H1 (cell line): ENCODE measurements at regions not wholly inside any gene's neighbourhood (a gene's known extent, or its start where the extent isn't known, plus 50 kb on each side); places are given as distances from the start of the nearest gene placed in this dataset.

Experiments used
- CTCF ChIA-PET: fragments of 300-600 bp; sonication (Branson Sonifier 250); formaldehyde crosslinking; loops from one replicate; lab custom pipeline; 2021; ENCODE audit not compliant: partially characterized antibody; lab: Charles Lee
- POLR2A ChIA-PET: fragments of 300-600 bp; sonication (Branson Sonifier 250); formaldehyde crosslinking; loops from one replicate; lab custom pipeline; 2021; ENCODE audit warnings: inconsistent platforms; ENCODE audit not compliant: partially characterized antibody; lab: Charles Lee
- DNase-seq, 2 experiments: peaks; one replicate each; pipeline versions ENCODE4 v3.0.0 to v3.0.0-alpha.2; 2010 to 2022; ENCODE audit warnings: low spot score in 2 of 2, low read depth in 1 of 2, mixed read lengths in 1 of 2
- FAIRE-seq: peaks from 2 replicates; lab custom pipeline; 2011; peaks lifted over from hg19 to GRCh38; lab: Jason Lieb, UNC
- H2AFZ ChIP-seq: 2 replicates; pipeline ENCODE4 v1.8.1; 2012; ENCODE audit warnings: low read length, inconsistent platforms
- H2AK5ac ChIP-seq: 2 replicates; pipeline ENCODE4 v1.6.1; 2013; ENCODE audit warnings: low read depth, low read length
- H2BK120ac ChIP-seq: replicated peaks from 2 replicates; pipeline ENCODE3; 2013; ENCODE audit warnings: low read depth, low read length, inconsistent platforms
- H2BK12ac ChIP-seq: 2 replicates; pipeline ENCODE4 v1.6.1; 2013; ENCODE audit warnings: low read depth, low read length
- H2BK15ac ChIP-seq: 2 replicates; pipeline ENCODE4 v1.6.1; 2013; ENCODE audit warnings: low read length
- H2BK20ac ChIP-seq: 2 replicates; pipeline ENCODE4 v1.6.1; 2013; ENCODE audit warnings: low read length
- H2BK5ac ChIP-seq: 2 replicates; pipeline ENCODE4 v1.6.1; 2013; ENCODE audit warnings: low read depth, low read length
- H3K14ac ChIP-seq: 2 replicates; pipeline ENCODE4 v1.6.1; 2013; ENCODE audit warnings: inconsistent platforms; ENCODE audit not compliant: insufficient read length
- H3K18ac ChIP-seq: 2 replicates; pipeline ENCODE4 v1.6.1; 2013; ENCODE audit warnings: low read length; ENCODE audit errors: extremely low read depth
- H3K23ac ChIP-seq: 2 replicates; pipeline ENCODE4 v1.6.1; 2013; ENCODE audit warnings: inconsistent platforms; ENCODE audit not compliant: insufficient read length
- H3K23me2 ChIP-seq: 2 replicates; pipeline ENCODE4 v1.6.1; 2013; ENCODE audit warnings: low read depth, low read length
- H3K27ac ChIP-seq: 2 replicates; pipeline ENCODE4 v1.6.1; 2011; ENCODE audit warnings: low read depth, low read length, inconsistent platforms
- H3K27me3 ChIP-seq, 4 experiments: replicated peaks in 1 of 4; 1 replicate in 1 of 4; 2 replicates in 3 of 4; pipeline versions ENCODE4 v1.6.1 to v1.8.1; 2011 to 2013; ENCODE audit warnings: low read length in 3 of 4, mild to moderate bottlenecking in 3 of 4, inconsistent platforms in 2 of 4, mixed read lengths in 2 of 4, moderate library complexity in 1 of 4; ENCODE audit not compliant: control insufficient read depth in 3 of 4, insufficient read depth in 3 of 4; ENCODE audit errors: extremely low read depth in 1 of 4
- H3K36me3 ChIP-seq, 4 experiments: 2 replicates each; pipeline versions ENCODE4 v1.6.1 to v1.8.1; 2011 to 2013; ENCODE audit warnings: mild to moderate bottlenecking in 4 of 4, low read length in 3 of 4, moderate library complexity in 2 of 4, control low read depth in 1 of 4, inconsistent platforms in 1 of 4; ENCODE audit not compliant: insufficient read depth in 4 of 4, control insufficient read depth in 2 of 4
- H3K4ac ChIP-seq: replicated peaks from 2 replicates; pipeline ENCODE3; 2013; ENCODE audit warnings: low read length, low read depth, mixed read lengths, inconsistent platforms; ENCODE audit not compliant: insufficient read length
- H3K4me1 ChIP-seq, 4 experiments: replicated peaks in 1 of 4; 1 replicate in 1 of 4; 2 replicates in 3 of 4; pipeline versions ENCODE4 v1.6.1 to v1.8.1; 2011 to 2013; ENCODE audit warnings: low read length in 3 of 4, inconsistent platforms in 2 of 4, mixed read lengths in 1 of 4; ENCODE audit not compliant: insufficient read depth in 4 of 4, control insufficient read depth in 3 of 4
- H3K4me2 ChIP-seq, 2 experiments: 2 replicates each; pipeline versions ENCODE4 v1.6.1 to v1.8.1; 2011 to 2013; ENCODE audit warnings: low read depth in 2 of 2, low read length in 2 of 2, control low read depth in 1 of 2, inconsistent platforms in 1 of 2, mild to moderate bottlenecking in 1 of 2; ENCODE audit not compliant: insufficient read depth in 1 of 2
- H3K4me3 ChIP-seq, 4 experiments: fragments of 200-600, 300-600 bp in 1 of 4; sonication (generic), shearing (Covaris generic), sonication (Bioruptor Twin) in 1 of 4; 2 replicates each; pipeline versions ENCODE4 v1.5.1 to v1.8.1; 2011 to 2016; ENCODE audit warnings: low read length in 4 of 4, low read depth in 3 of 4, control low read depth in 2 of 4, inconsistent platforms in 2 of 4, mild to moderate bottlenecking in 2 of 4, mixed read lengths in 1 of 4, moderate library complexity in 1 of 4; ENCODE audit not compliant: insufficient read depth in 2 of 4; ENCODE audit errors: extremely low read depth in 1 of 4
- H3K56ac ChIP-seq: replicated peaks from 2 replicates; pipeline ENCODE3; 2013; ENCODE audit warnings: low read depth, mild to moderate bottlenecking, mixed read lengths, low read length, inconsistent platforms; ENCODE audit not compliant: insufficient read length
- H3K79me1 ChIP-seq: 2 replicates; pipeline ENCODE4 v1.6.1; 2013; ENCODE audit warnings: low read depth, low read length, control low read depth
- H3K79me2 ChIP-seq, 2 experiments: 2 replicates each; pipeline versions ENCODE4 v1.6.1 to v1.8.1; 2012 to 2013; ENCODE audit warnings: low read length in 2 of 2, mild to moderate bottlenecking in 2 of 2, inconsistent platforms in 1 of 2; ENCODE audit not compliant: insufficient read depth in 2 of 2, control insufficient read depth in 1 of 2
- H3K9ac ChIP-seq, 4 experiments: replicated peaks in 1 of 4; 1 replicate in 1 of 4; 2 replicates in 3 of 4; pipeline versions ENCODE4 v1.6.1 to v1.8.1; 2011 to 2013; ENCODE audit warnings: low read depth in 3 of 4, low read length in 3 of 4, control low read depth in 2 of 4, mild to moderate bottlenecking in 2 of 4, moderate library complexity in 2 of 4, inconsistent platforms in 1 of 4; ENCODE audit errors: extremely low read depth in 1 of 4
- H3K9me3 ChIP-seq, 2 experiments: 2 replicates each; pipeline versions ENCODE4 v1.6.1 to v1.8.1; 2012 to 2013; ENCODE audit warnings: mild to moderate bottlenecking in 2 of 2, moderate library complexity in 2 of 2, control low read depth in 1 of 2, inconsistent platforms in 1 of 2, low read depth in 1 of 2, low read length in 1 of 2, mixed read lengths in 1 of 2; ENCODE audit not compliant: insufficient read depth in 2 of 2
- H4K20me1 ChIP-seq, 2 experiments: replicated peaks in 1 of 2; 2 replicates each; pipeline versions ENCODE3 to v1.8.1; 2011 to 2013; ENCODE audit warnings: inconsistent platforms in 2 of 2, low read length in 2 of 2, mild to moderate bottlenecking in 1 of 2; ENCODE audit not compliant: insufficient read depth in 2 of 2, control insufficient read depth in 1 of 2
- H4K5ac ChIP-seq: 2 replicates; pipeline ENCODE4 v1.6.1; 2013; ENCODE audit warnings: low read length, low read depth, mixed read lengths, inconsistent platforms; ENCODE audit not compliant: insufficient read length
- H4K8ac ChIP-seq: 2 replicates; pipeline ENCODE4 v1.8.0; 2013; ENCODE audit warnings: mild to moderate bottlenecking, moderate library complexity, low read length, inconsistent platforms; ENCODE audit not compliant: insufficient read depth; ENCODE audit errors: extremely low read depth
- H4K91ac ChIP-seq: replicated peaks from 2 replicates; pipeline ENCODE3; 2013; ENCODE audit warnings: low read length, mixed read lengths, inconsistent platforms; ENCODE audit not compliant: insufficient read length
- ASH2L ChIP-seq: fragments of 200-600, 300-600 bp; sonication (generic); IDR thresholded peaks from one replicate; pipeline ENCODE4 v1.7.1; 2017; ENCODE audit warnings: low read length
- ATF3 ChIP-seq: IDR thresholded peaks from 2 replicates; pipeline ENCODE4 v1.6.1; 2011; ENCODE audit warnings: low read depth, mild to moderate bottlenecking, low read length; ENCODE audit not compliant: insufficient read depth
- CHD1 ChIP-seq: IDR thresholded peaks from 2 replicates; pipeline ENCODE4 v1.6.1; 2012; ENCODE audit warnings: low read depth, low read length, improper control_type of control experiment
- E2F6 ChIP-seq: IDR thresholded peaks from 2 replicates; pipeline ENCODE4 v1.6.1; 2012; ENCODE audit warnings: inconsistent platforms
- EP300 ChIP-seq, 2 experiments: IDR thresholded peaks; 1 replicate in 1 of 2; 2 replicates in 1 of 2; pipeline ENCODE4 v1.6.1; 2011 to 2012; ENCODE audit warnings: low read depth in 2 of 2, low read length in 2 of 2, mild to moderate bottlenecking in 2 of 2, borderline replicate concordance in 1 of 2, inconsistent platforms in 1 of 2, moderate library complexity in 1 of 2
- EZH2 ChIP-seq: fragments of 200-600 bp; sonication (generic); IDR thresholded peaks from 2 replicates; pipeline ENCODE4 v1.7.1; 2012; ENCODE audit warnings: low read depth, mild to moderate bottlenecking, moderate library complexity, low read length, inconsistent platforms; ENCODE audit not compliant: severe bottlenecking
- GTF2F1 ChIP-seq: IDR thresholded peaks from 2 replicates; pipeline ENCODE4 v1.6.1; 2012; ENCODE audit warnings: low read depth, low read length, improper control_type of control experiment, borderline replicate concordance
- JUN ChIP-seq: IDR thresholded peaks from 2 replicates; pipeline ENCODE4 v1.6.1; 2011; ENCODE audit warnings: low read depth, mild to moderate bottlenecking, improper control_type of control experiment, low read length
- RAD21 ChIP-seq, 2 experiments: IDR thresholded peaks in 1 of 2; conservative IDR thresholded peaks in 1 of 2; 2 replicates each; pipeline ENCODE4 v1.6.1; 2011; ENCODE audit warnings: low read depth in 2 of 2, low read length in 2 of 2, improper control_type of control experiment in 1 of 2, inconsistent platforms in 1 of 2, mild to moderate bottlenecking in 1 of 2, moderate library complexity in 1 of 2
- WGBS, 2 experiments: shearing (Covaris generic) in 1 of 2; methylation state at CpG; one replicate each; pipeline versions ENCODE4 v1.1.6 to v1.1.7; 2013 to 2015; ENCODE audit warnings: low lambda C conversion rate in 2 of 2, mixed read lengths in 2 of 2, inconsistent platforms in 1 of 2, low coverage in 1 of 2, missing lambda C conversion rate in 1 of 2; ENCODE audit not compliant: insufficient replicate concordance in 2 of 2, insufficient coverage in 1 of 2, insufficient read length in 1 of 2; ENCODE audit errors: extremely low coverage in 1 of 2, missing lambda C conversion rate in 1 of 2; 5-methylcytosine and 5-hydroxymethylcytosine counted together
- TF ChIP-seq, protein P1 (sequence below): IDR thresholded peaks from 2 replicates; pipeline ENCODE4 v1.6.1; 2011; ENCODE audit warnings: low read length, improper control_type of control experiment

DNA sequence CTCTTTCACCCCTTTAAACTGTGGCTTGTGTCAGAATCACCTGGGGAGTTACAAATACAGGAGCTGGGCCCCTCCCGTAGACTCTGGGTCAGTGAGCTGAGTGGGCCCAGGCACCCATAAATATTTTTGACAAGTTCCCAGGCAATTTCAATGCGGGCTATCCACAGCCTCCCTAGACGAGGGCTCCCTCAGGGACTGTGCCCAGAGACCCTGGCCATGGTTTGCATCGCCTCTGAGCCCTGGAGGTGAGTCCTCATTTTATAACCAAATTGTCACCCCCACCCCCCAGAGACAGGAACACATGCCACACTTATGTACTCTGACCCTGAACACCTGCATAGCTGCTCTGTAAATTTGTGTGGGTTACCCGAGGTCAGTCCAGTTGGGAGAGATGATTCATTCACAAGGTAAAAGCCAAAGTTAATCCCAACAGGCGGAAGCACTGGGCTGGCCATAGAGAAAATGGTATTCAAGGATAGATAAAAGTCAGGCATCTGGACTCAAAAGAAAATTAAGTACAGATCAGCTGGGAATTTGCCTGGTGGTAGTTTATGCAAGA is 146.5 kb upstream of the SLC6A11 start:
- no peak overlapping the region for H2BK20ac ChIP-seq
- no peaks in the 10 kb centered on the region for H3K36me3 ChIP-seq
- ChIA-PET CTCF (interaction anchor here (1.1 kb wide), 1 partner anchor 154 kb away, joined by 3 read pairs; no protein-coding TSS in a partner anchor), POLR2A (no interaction called here)
- no peaks in the 10 kb centered on the region for H3K9me3 ChIP-seq
- no peak overlapping the region for H2BK120ac ChIP-seq
- H4K20me1 ChIP-seq: no peaks in the 10 kb centered on the region
- peaks cover 0 to 2% (median 0%) of the 10 kb centered on the region in 4 experiments; a peak in 1 of 7 replicates for H3K4me1 ChIP-seq
- no peak overlapping the region for H4K8ac ChIP-seq
- no peak overlapping the region for H3K4me3 ChIP-seq
- FAIRE-seq: no peak
- no peak overlapping the region for H3K27ac ChIP-seq
- no peak overlapping the region for H3K18ac ChIP-seq
- no peak overlapping the region for H3K23ac ChIP-seq
- no peak overlapping the region for H3K9ac ChIP-seq
- no peak overlapping the region for H3K14ac ChIP-seq
- no peak overlapping the region for H3K4ac ChIP-seq
- H4K5ac ChIP-seq: no peak overlapping the region
- H2AK5ac ChIP-seq: no peak overlapping the region
- H3K4me2 ChIP-seq: no peak overlapping the region
- no peaks in the 10 kb centered on the region for H3K79me1 ChIP-seq
- 84% methylated on average over 6 of the region's 6 CpGs; no CpG with 5 or more reads in 1 of the 2 experiments for WGBS, 2 experiments
- H3K56ac ChIP-seq: no peak overlapping the region
- H2BK12ac ChIP-seq: no peak overlapping the region
- no peaks in the 10 kb centered on the region for H3K79me2 ChIP-seq
- H2AFZ ChIP-seq: no peak overlapping the region
- DNase-seq: no peak
- no peak overlapping the region for H2BK15ac ChIP-seq
- no peak overlapping the region for H2BK5ac ChIP-seq
- no peaks in the 10 kb centered on the region; the same call in 1 of the 2 replicates for H3K23me2 ChIP-seq
- no peak overlapping the region for H4K91ac ChIP-seq
- H3K27me3 ChIP-seq: no peaks in the 10 kb centered on the region; a peak in 1 of 7 replicates
- TF ChIP-seq EP300 (IDR thresholded peaks at IDR 0.05; ENCODE audit: borderline replicate concordance in 1 of 2, low read depth in 2 of 2, low read length in 2 of 2): no peak
- TF ChIP-seq E2F6: no peak
- TF ChIP-seq JUN: no peak
- TF ChIP-seq RAD21 (IDR thresholded peaks at IDR 0.05 in 1 of 2, conservative IDR thresholded peaks at IDR 0.05 in 1 of 2; ENCODE audit: low read depth in 2 of 2, low read length in 2 of 2): no peak
- no peak for TF ChIP-seq EZH2
- TF ChIP-seq GTF2F1: no peak
- no peak for TF ChIP-seq CHD1
- TF ChIP-seq ASH2L: no peak
- TF ChIP-seq ATF3: no peak
- TF ChIP-seq, protein P1, sequence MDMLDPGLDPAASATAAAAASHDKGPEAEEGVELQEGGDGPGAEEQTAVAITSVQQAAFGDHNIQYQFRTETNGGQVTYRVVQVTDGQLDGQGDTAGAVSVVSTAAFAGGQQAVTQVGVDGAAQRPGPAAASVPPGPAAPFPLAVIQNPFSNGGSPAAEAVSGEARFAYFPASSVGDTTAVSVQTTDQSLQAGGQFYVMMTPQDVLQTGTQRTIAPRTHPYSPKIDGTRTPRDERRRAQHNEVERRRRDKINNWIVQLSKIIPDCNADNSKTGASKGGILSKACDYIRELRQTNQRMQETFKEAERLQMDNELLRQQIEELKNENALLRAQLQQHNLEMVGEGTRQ: no peak
